ENCODE measurements at regions not wholly inside any gene's neighbourhood (a gene's known extent, or its start where the extent isn't known, plus 50 kb on each side); places are given as distances from the start of the nearest gene placed in this dataset.

DNA sequence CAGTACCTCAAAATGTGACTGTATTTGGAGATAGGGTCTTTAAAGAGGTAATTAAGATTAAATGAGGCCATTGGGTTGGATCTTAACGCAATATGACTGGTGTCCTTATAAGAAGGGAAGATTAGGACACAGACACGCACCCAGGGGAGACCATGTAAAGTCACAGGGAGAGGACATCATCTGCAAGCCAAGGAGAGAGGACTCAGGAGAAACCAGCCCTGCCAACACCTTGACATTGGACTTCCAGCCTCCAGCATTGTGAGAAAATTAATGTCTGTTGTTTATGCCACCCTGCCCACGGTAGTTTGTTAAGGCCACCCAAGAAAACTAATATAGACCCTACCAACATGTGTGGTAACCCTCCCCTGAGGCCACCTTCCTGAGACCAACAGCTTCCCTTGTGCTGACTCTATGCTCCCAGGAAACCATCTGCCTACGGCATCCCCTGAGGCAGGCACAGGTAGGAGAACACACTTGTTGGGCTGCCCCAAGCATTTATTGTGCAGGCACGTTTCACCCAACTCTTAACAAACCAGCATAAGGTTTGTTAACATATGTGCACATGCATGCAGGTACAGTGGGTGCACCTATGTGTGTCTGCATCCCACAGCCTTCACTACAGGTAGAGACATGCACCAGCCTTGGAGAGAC, 161.5 kb upstream of the AGAP1 start:
- TF ChIP-seq PATZ1 (tag by site-specific recombination; IDR thresholded peaks at IDR 0.05) (no peak), CTCF (tag by site-specific recombination; IDR thresholded peaks at IDR 0.05) (no peak), MEIS1 (CRISPR knock-in tag; IDR thresholded peaks at IDR 0.05; ENCODE audit: borderline replicate concordance) (no peak), ZBTB8A (tag by site-specific recombination; IDR thresholded peaks at IDR 0.05) (no peak), ZNF416 (tag by site-specific recombination; IDR thresholded peaks at IDR 0.05) (no peak), ZNF747 (tag by site-specific recombination; IDR thresholded peaks at IDR 0.05) (no peak), ZNF292 (tag by site-specific recombination; IDR thresholded peaks at IDR 0.05; ENCODE audit: borderline replicate concordance, low read depth) (no peak), SETDB1 (IDR thresholded peaks at IDR 0.05; ENCODE audit: insufficient read length, low read length) (no peak), ZNF211 (tag by site-specific recombination; IDR thresholded peaks at IDR 0.05; ENCODE audit: low read depth) (no peak), ZNF239 (tag by site-specific recombination; IDR thresholded peaks at IDR 0.05) (no peak)
- TF ChIP-seq, protein P1, sequence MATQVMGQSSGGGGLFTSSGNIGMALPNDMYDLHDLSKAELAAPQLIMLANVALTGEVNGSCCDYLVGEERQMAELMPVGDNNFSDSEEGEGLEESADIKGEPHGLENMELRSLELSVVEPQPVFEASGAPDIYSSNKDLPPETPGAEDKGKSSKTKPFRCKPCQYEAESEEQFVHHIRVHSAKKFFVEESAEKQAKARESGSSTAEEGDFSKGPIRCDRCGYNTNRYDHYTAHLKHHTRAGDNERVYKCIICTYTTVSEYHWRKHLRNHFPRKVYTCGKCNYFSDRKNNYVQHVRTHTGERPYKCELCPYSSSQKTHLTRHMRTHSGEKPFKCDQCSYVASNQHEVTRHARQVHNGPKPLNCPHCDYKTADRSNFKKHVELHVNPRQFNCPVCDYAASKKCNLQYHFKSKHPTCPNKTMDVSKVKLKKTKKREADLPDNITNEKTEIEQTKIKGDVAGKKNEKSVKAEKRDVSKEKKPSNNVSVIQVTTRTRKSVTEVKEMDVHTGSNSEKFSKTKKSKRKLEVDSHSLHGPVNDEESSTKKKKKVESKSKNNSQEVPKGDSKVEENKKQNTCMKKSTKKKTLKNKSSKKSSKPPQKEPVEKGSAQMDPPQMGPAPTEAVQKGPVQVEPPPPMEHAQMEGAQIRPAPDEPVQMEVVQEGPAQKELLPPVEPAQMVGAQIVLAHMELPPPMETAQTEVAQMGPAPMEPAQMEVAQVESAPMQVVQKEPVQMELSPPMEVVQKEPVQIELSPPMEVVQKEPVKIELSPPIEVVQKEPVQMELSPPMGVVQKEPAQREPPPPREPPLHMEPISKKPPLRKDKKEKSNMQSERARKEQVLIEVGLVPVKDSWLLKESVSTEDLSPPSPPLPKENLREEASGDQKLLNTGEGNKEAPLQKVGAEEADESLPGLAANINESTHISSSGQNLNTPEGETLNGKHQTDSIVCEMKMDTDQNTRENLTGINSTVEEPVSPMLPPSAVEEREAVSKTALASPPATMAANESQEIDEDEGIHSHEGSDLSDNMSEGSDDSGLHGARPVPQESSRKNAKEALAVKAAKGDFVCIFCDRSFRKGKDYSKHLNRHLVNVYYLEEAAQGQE (tag by site-specific recombination; IDR thresholded peaks at IDR 0.05), result no peak
- TF ChIP-seq, protein P2, sequence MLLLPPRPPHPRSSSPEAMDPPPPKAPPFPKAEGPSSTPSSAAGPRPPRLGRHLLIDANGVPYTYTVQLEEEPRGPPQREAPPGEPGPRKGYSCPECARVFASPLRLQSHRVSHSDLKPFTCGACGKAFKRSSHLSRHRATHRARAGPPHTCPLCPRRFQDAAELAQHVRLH (tag by site-specific recombination; IDR thresholded peaks at IDR 0.05), result no peak

Measured in HEK293 (cell line).